Activated CD4-positive, alpha-beta memory T cell treated with anti-CD3 and anti-CD28 coated beads for 36 hours (primary cell): ENCODE measurements at regions not wholly inside any gene's neighbourhood (a gene's known extent, or its start where the extent isn't known, plus 50 kb on each side); places are given as distances from the start of the nearest gene placed in this dataset.
"Not testable (repeated sequence)": the region's sequence is repeated elsewhere in the genome, so short reads cannot be mapped to it uniquely, and the experiment has no call there.

Experiments used
- CTCF ChIA-PET: fragments of 350-600 bp; sonication (Branson Sonifier 250); formaldehyde crosslinking; loops from one replicate; lab custom pipeline; 2021; ENCODE audit warnings: antibody characterized with exemption, inconsistent platforms; lab: Charles Lee
- POLR2A ChIA-PET: fragments of 350-600 bp; sonication (Branson Sonifier 250); formaldehyde crosslinking; loops from one replicate; lab custom pipeline; 2021; ENCODE audit warnings: antibody characterized with exemption; lab: Charles Lee
- DNase-seq: peaks from one replicate; pipeline ENCODE4 v3.0.0-alpha.2; 2020
- H3K27ac Mint-ChIP-seq: one replicate; pipeline ENCODE4 v1.8.0; 2021; ENCODE audit warnings: mixed read lengths
- H3K27me3 Mint-ChIP-seq: one replicate; pipeline ENCODE4 v1.8.0; 2021; ENCODE audit warnings: mixed read lengths
- H3K36me3 Mint-ChIP-seq: one replicate; pipeline ENCODE4 v1.8.0; 2021; ENCODE audit warnings: mixed read lengths
- H3K4me1 Mint-ChIP-seq: one replicate; pipeline ENCODE4 v1.8.0; 2021; ENCODE audit warnings: low read depth, mixed read lengths
- H3K4me3 Mint-ChIP-seq: one replicate; pipeline ENCODE4 v1.8.0; 2021; ENCODE audit warnings: mild to moderate bottlenecking, mixed read lengths
- H3K9me3 Mint-ChIP-seq: one replicate; pipeline ENCODE4 v1.8.0; 2021; ENCODE audit warnings: mixed read lengths
- intact Hi-C: fragments of 100-400 bp; cut with micrococcal nuclease; formaldehyde crosslinking; loops from one replicate; pipeline ENCODE4 v1.15.1; 2023

GRCh38 chr1:105231378-105231777 lies 1481.7 kb downstream of the AMY1C start:
- Mint-ChIP-seq H3K27ac (no peak overlapping the region), H3K27me3 (no peaks in the 10 kb centered on the region), H3K36me3 (no peaks in the 10 kb centered on the region), H3K4me3 (no peak overlapping the region), H3K4me1 (no peaks in the 10 kb centered on the region), H3K9me3 (peaks cover 13% of the 10 kb centered on the region)
- CTCF ChIA-PET = no interaction called here
- intact Hi-C loops = no loop called here
- DNase-seq = no peak
- POLR2A ChIA-PET = no interaction called here

GRCh38 chr1:105243411-105243810 lies 1493.7 kb downstream of the AMY1C start:
- no peaks in the 10 kb centered on the region for H3K27me3 Mint-ChIP-seq
- no peak overlapping the region for H3K4me3 Mint-ChIP-seq
- H3K4me1 Mint-ChIP-seq = no peaks in the 10 kb centered on the region
- ChIA-PET POLR2A (no interaction called here), CTCF (no interaction called here)
- no peaks in the 10 kb centered on the region for H3K36me3 Mint-ChIP-seq
- peaks cover 36% of the 10 kb centered on the region for H3K9me3 Mint-ChIP-seq
- intact Hi-C loops = no loop called here
- no peak overlapping the region for H3K27ac Mint-ChIP-seq
- DNase-seq = no peak

- Mint-ChIP-seq H3K4me3 (no peak overlapping the region), H3K4me1 (no peaks in the 10 kb centered on the region), H3K36me3 (no peaks in the 10 kb centered on the region), H3K9me3 (peaks cover 39% of the 10 kb centered on the region), H3K27ac (no peak overlapping the region), H3K27me3 (no peaks in the 10 kb centered on the region)
- intact Hi-C loops = no loop called here
- no peak for DNase-seq
- CTCF ChIA-PET = no interaction called here
- POLR2A ChIA-PET = no interaction called here
Measured at GRCh38 chr1:105243969-105244368, 1494.3 kb downstream of the AMY1C start.

GRCh38 chr1:105254906-105255305 lies 1505.2 kb downstream of the AMY1C start:
- Mint-ChIP-seq H3K36me3 (no peaks in the 10 kb centered on the region), H3K9me3 (peaks cover 20% of the 10 kb centered on the region), H3K4me1 (no peaks in the 10 kb centered on the region), H3K27ac (no peak overlapping the region), H3K27me3 (no peaks in the 10 kb centered on the region), H3K4me3 (no peak overlapping the region)
- intact Hi-C loops = no loop called here
- CTCF ChIA-PET = no interaction called here
- POLR2A ChIA-PET = no interaction called here
- DNase-seq = no peak

GRCh38 chr1:105260001-105260400 lies 1510.3 kb downstream of the AMY1C start:
- Mint-ChIP-seq H3K4me1 (no peaks in the 10 kb centered on the region), H3K36me3 (no peaks in the 10 kb centered on the region), H3K4me3 (no peak overlapping the region), H3K27ac (no peak overlapping the region), H3K27me3 (no peaks in the 10 kb centered on the region), H3K9me3 (peaks cover 31% of the 10 kb centered on the region)
- no peak for DNase-seq
- ChIA-PET POLR2A (no interaction called here), CTCF (no interaction called here)
- intact Hi-C loops = no loop called here

- Mint-ChIP-seq H3K4me3 (no peak overlapping the region), H3K36me3 (peaks cover 2% of the 10 kb centered on the region), H3K27ac (no peak overlapping the region), H3K9me3 (peaks cover 32% of the 10 kb centered on the region), H3K27me3 (no peaks in the 10 kb centered on the region), H3K4me1 (no peaks in the 10 kb centered on the region)
- CTCF ChIA-PET = no interaction called here
- no peak for DNase-seq
- intact Hi-C loops = no loop called here
- POLR2A ChIA-PET = no interaction called here
Measured at GRCh38 chr1:105270966-105271365, 1521.3 kb downstream of the AMY1C start.

GRCh38 chr1:105272376-105272775 lies 1522.7 kb downstream of the AMY1C start:
- H3K36me3 Mint-ChIP-seq, H3K4me1 Mint-ChIP-seq, CTCF ChIA-PET, H3K4me3 Mint-ChIP-seq, DNase-seq, POLR2A ChIA-PET, intact Hi-C loops, H3K27ac Mint-ChIP-seq, H3K27me3 Mint-ChIP-seq: not testable (repeated sequence)
- H3K9me3 Mint-ChIP-seq = peaks cover 35% of the 10 kb centered on the region

GRCh38 chr1:105294838-105295237 lies 1545.1 kb downstream of the AMY1C start:
- no peak overlapping the region for H3K4me3 Mint-ChIP-seq
- ChIA-PET CTCF (no interaction called here), POLR2A (no interaction called here)
- no peaks in the 10 kb centered on the region for H3K27me3 Mint-ChIP-seq
- no peaks in the 10 kb centered on the region for H3K36me3 Mint-ChIP-seq
- peaks cover 21% of the 10 kb centered on the region for H3K9me3 Mint-ChIP-seq
- H3K4me1 Mint-ChIP-seq = no peaks in the 10 kb centered on the region
- intact Hi-C loops = no loop called here
- H3K27ac Mint-ChIP-seq = no peak overlapping the region
- DNase-seq = no peak

GRCh38 chr1:105310063-105310462 lies 1560.4 kb downstream of the AMY1C start:
- DNase-seq = no peak
- Mint-ChIP-seq H3K4me1 (no peaks in the 10 kb centered on the region), H3K36me3 (no peaks in the 10 kb centered on the region), H3K27ac (no peak overlapping the region), H3K27me3 (no peaks in the 10 kb centered on the region), H3K4me3 (no peak overlapping the region), H3K9me3 (peaks cover 12% of the 10 kb centered on the region)
- POLR2A ChIA-PET = no interaction called here
- intact Hi-C loops = no loop called here
- CTCF ChIA-PET = interaction anchor here (1.4 kb wide), 1 partner anchor 27 kb away, joined by 3 read pairs; no protein-coding TSS in a partner anchor

GRCh38 chr1:105317976-105318375 lies 1568.3 kb downstream of the AMY1C start:
- POLR2A ChIA-PET = no interaction called here
- Mint-ChIP-seq H3K36me3 (no peaks in the 10 kb centered on the region), H3K27ac (no peak overlapping the region), H3K4me3 (no peak overlapping the region), H3K27me3 (no peaks in the 10 kb centered on the region), H3K9me3 (peaks cover 13% of the 10 kb centered on the region), H3K4me1 (no peaks in the 10 kb centered on the region)
- CTCF ChIA-PET = no interaction called here
- intact Hi-C loops = no loop called here
- DNase-seq = no peak

GRCh38 chr1:105326886-105327285 lies 1577.2 kb downstream of the AMY1C start:
- POLR2A ChIA-PET = no interaction called here

GRCh38 chr1:105337420-105337819 lies 1587.7 kb downstream of the AMY1C start:
- POLR2A ChIA-PET = no interaction called here
- H3K4me1 Mint-ChIP-seq = no peaks in the 10 kb centered on the region
- no peak overlapping the region for H3K27ac Mint-ChIP-seq
- CTCF ChIA-PET = interaction anchor here (0.9 kb wide), 1 partner anchor 27 kb away, joined by 3 read pairs; no protein-coding TSS in a partner anchor
- no peak for DNase-seq
- no peak overlapping the region for H3K4me3 Mint-ChIP-seq
- H3K9me3 Mint-ChIP-seq = peaks cover 10% of the 10 kb centered on the region
- H3K27me3 Mint-ChIP-seq = no peaks in the 10 kb centered on the region
- intact Hi-C loops = no loop called here
- no peaks in the 10 kb centered on the region for H3K36me3 Mint-ChIP-seq

More at GRCh38 chr1:105326886-105327285, 1577.2 kb downstream of the AMY1C start:
- CTCF ChIA-PET = no interaction called here
- Mint-ChIP-seq H3K4me1 (no peaks in the 10 kb centered on the region), H3K9me3 (peaks cover 26% of the 10 kb centered on the region), H3K27ac (no peak overlapping the region), H3K36me3 (no peaks in the 10 kb centered on the region), H3K27me3 (no peaks in the 10 kb centered on the region), H3K4me3 (no peak overlapping the region)
- DNase-seq = no peak
- intact Hi-C loops = no loop called here

- peaks cover 24% of the 10 kb centered on the region for H3K9me3 Mint-ChIP-seq
- intact Hi-C loops = no loop called here
- H3K36me3 Mint-ChIP-seq = no peaks in the 10 kb centered on the region
- H3K27ac Mint-ChIP-seq = no peak overlapping the region
- no peaks in the 10 kb centered on the region for H3K27me3 Mint-ChIP-seq
- ChIA-PET CTCF (no interaction called here), POLR2A (no interaction called here)
- no peak overlapping the region for H3K4me3 Mint-ChIP-seq
- DNase-seq = no peak
- H3K4me1 Mint-ChIP-seq = no peaks in the 10 kb centered on the region
Measured at GRCh38 chr1:105343317-105343716, 1593.6 kb downstream of the AMY1C start.
